NB4 (cell line): ENCODE measurements at regions not wholly inside any gene's neighbourhood (a gene's known extent, or its start where the extent isn't known, plus 50 kb on each side); places are given as distances from the start of the nearest gene placed in this dataset.

ENCODE experiments used
- CTCF ChIP-seq: IDR thresholded peaks from one replicate; pipeline ENCODE4 v1.5.1; 2012; ENCODE audit warnings: low read depth, low read length
- MAX ChIP-seq: IDR thresholded peaks from 2 replicates; pipeline ENCODE4 v1.6.1; 2011; ENCODE audit warnings: low read depth, low read length
- POLR2A ChIP-seq: IDR thresholded peaks from 2 replicates; pipeline ENCODE4 v1.6.1; 2011; ENCODE audit warnings: mild to moderate bottlenecking; ENCODE audit not compliant: insufficient read length; ENCODE audit errors: extremely low read depth

- TF ChIP-seq CTCF (no peak), POLR2A (no peak), MAX (no peak)
Observed at GRCh38 chr22:46068593-46069491, 81.5 kb upstream of the PPARA start.
